Spinal cord (tissue), 9 donors: ENCODE measurements at regions not wholly inside any gene's neighbourhood (a gene's known extent, or its start where the extent isn't known, plus 50 kb on each side); places are given as distances from the start of the nearest gene placed in this dataset.
"Not testable (repeated sequence)": the region's sequence is repeated elsewhere in the genome, so short reads cannot be mapped to it uniquely, and the experiment has no call there.

Experiments used
- DNase-seq, 6 donors: peaks; one replicate each; pipeline versions ENCODE4 v3.0.0 to v3.0.0-alpha.2; 2013 to 2015; ENCODE audit warnings: low spot score in 6 of 6, low read depth in 4 of 6
- H3K27ac ChIP-seq: one replicate; pipeline ENCODE4 v1.5.1; 2013; ENCODE audit warnings: low read depth, low read length, control low read depth
- H3K27me3 ChIP-seq: one replicate; pipeline ENCODE4 v1.6.1; 2013; ENCODE audit warnings: low read length; ENCODE audit not compliant: control insufficient read depth, insufficient read depth
- H3K36me3 ChIP-seq: one replicate; pipeline ENCODE4 v1.6.1; 2013; ENCODE audit warnings: low read length; ENCODE audit not compliant: control insufficient read depth, insufficient read depth
- H3K4me1 ChIP-seq: one replicate; pipeline ENCODE4 v1.6.1; 2013; ENCODE audit warnings: low read length; ENCODE audit not compliant: control insufficient read depth, insufficient read depth
- H3K4me3 ChIP-seq: one replicate; pipeline ENCODE4 v1.5.1; 2013; ENCODE audit warnings: low read depth, low read length, control low read depth
- H3K9me3 ChIP-seq: one replicate; pipeline ENCODE4 v1.6.1; 2013; ENCODE audit warnings: low read length; ENCODE audit not compliant: control insufficient read depth, insufficient read depth
- WGBS: methylation state at CpG from one replicate; pipeline ENCODE4 v1.1.5; 2013; ENCODE audit warnings: missing lambda C conversion rate; ENCODE audit not compliant: insufficient coverage; 5-methylcytosine and 5-hydroxymethylcytosine counted together
- donor health status: healthy.

DNA sequence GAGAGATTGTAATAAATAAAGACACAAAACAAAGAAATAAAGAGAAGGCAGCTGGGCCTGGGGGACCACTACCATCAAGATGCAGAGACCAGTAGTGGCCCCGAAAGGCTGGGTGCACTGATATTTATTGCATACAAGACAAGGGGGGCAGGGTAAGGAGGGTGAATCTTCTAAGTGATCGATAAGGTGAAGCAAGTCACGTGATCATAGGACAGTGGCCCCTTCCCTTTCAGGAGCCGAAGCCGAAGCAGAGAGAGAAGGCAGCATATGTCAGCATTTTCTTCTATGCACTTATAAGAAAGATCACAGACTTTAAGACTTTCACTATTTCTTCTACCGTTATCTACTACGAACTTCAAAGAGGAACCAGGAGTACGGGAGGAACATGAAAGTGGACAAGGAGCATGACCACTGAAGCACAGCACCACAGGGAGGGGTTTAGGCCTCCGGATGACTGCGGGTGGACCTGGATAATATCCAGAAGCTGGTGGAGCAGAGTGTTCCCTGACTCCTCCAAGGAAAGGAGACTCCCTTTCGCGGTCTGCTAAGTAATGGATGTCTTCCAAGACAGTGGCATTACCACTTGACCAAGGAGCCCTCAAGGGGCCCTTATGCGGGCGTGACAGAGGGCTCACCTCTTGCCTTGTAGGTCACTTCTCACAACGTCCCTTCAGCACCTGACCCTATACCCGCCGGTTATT lies 126.4 kb downstream of the RBM46 start:
- not testable (repeated sequence) for H3K27ac ChIP-seq, H3K4me1 ChIP-seq, H3K27me3 ChIP-seq, DNase-seq, H3K9me3 ChIP-seq, H3K4me3 ChIP-seq, H3K36me3 ChIP-seq
- WGBS: 93% methylated on average over 10 of the region's 17 CpGs

GRCh38 chr4:154908168-154908567 lies 127.1 kb downstream of the RBM46 start:
- no peak overlapping the region for H3K27ac ChIP-seq
- H3K9me3 ChIP-seq: no peaks in the 10 kb centered on the region
- no peaks in the 10 kb centered on the region for H3K27me3 ChIP-seq
- H3K4me3 ChIP-seq: no peak overlapping the region
- no peak for DNase-seq
- 100% methylated on average over 1 of the region's 1 CpG for WGBS
- no peaks in the 10 kb centered on the region for H3K36me3 ChIP-seq
- H3K4me1 ChIP-seq: no peaks in the 10 kb centered on the region

DNA sequence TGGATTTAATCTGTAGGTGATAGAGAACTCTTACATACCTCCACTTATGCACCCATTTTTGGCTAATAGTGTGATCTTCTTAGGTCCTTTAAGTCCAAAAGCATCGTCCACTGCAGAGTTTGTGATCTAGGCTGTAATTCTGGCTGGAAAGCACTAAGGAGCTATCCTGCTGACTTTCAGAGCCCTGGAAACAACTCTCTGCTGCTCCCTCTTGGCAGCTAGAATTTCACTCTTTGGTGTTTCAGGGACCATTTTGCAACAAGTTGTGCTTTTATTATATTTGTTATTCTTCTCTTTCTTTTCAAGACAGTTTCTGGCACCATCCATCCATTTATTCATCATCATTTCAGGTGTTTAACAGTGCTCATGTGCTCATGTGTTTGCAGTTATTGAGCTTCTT lies 130.0 kb downstream of the RBM46 start:
- H3K4me1 ChIP-seq: no peaks in the 10 kb centered on the region
- 29% methylated on average over 1 of the region's 1 CpG for WGBS
- no peak overlapping the region for H3K27ac ChIP-seq
- H3K9me3 ChIP-seq: no peaks in the 10 kb centered on the region
- no peaks in the 10 kb centered on the region for H3K36me3 ChIP-seq
- H3K27me3 ChIP-seq: no peaks in the 10 kb centered on the region
- DNase-seq: no peak
- H3K4me3 ChIP-seq: no peak overlapping the region

DNA sequence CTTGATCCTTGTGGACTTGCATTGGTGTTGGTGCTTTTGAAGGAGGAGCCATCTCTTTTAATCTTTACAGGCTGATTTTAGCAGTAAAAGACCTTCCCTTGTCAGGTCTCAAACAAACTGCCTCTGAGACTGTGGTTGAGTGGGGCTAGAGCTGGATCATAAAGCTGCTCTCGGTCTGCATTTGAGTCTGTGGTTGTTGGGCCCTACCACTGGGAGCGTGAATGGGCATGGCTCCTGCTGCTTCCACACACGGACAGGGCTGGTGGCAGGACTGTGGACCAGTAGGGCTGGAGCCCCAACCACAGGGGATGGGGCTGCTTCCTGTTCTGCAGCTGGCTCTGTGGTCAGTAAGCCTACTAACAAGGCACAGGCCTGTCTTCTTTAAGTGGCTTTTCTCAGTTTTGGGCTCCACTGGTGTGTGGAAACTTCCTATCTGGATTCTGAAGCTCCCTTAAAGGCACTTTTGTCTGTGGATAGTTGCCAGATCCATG lies 130.6 kb downstream of the RBM46 start:
- no peak for DNase-seq
- H3K27ac ChIP-seq: no peak overlapping the region
- H3K36me3 ChIP-seq: no peaks in the 10 kb centered on the region
- H3K4me3 ChIP-seq: no peak overlapping the region
- WGBS: 69% methylated on average over 3 of the region's 3 CpGs
- H3K4me1 ChIP-seq: no peaks in the 10 kb centered on the region
- H3K9me3 ChIP-seq: no peaks in the 10 kb centered on the region
- no peaks in the 10 kb centered on the region for H3K27me3 ChIP-seq

- Histone ChIP-seq H3K36me3 (no peaks in the 10 kb centered on the region), H3K4me1 (no peaks in the 10 kb centered on the region), H3K27ac (no peak overlapping the region), H3K4me3 (no peak overlapping the region), H3K9me3 (no peaks in the 10 kb centered on the region), H3K27me3 (no peaks in the 10 kb centered on the region)
- no peak for DNase-seq
- WGBS: 84% methylated on average over 2 of the region's 3 CpGs
Measured at GRCh38 chr4:154916068-154916467, 135.0 kb downstream of the RBM46 start.

- Histone ChIP-seq H3K27ac (no peak overlapping the region), H3K27me3 (no peaks in the 10 kb centered on the region), H3K4me1 (no peaks in the 10 kb centered on the region), H3K36me3 (no peaks in the 10 kb centered on the region), H3K4me3 (no peak overlapping the region), H3K9me3 (peaks cover 2% of the 10 kb centered on the region)
- no peak for DNase-seq
- WGBS: 100% methylated on average over 2 of the region's 3 CpGs
Measured at GRCh38 chr4:154927126-154927680, 146.1 kb downstream of the RBM46 start.

DNA sequence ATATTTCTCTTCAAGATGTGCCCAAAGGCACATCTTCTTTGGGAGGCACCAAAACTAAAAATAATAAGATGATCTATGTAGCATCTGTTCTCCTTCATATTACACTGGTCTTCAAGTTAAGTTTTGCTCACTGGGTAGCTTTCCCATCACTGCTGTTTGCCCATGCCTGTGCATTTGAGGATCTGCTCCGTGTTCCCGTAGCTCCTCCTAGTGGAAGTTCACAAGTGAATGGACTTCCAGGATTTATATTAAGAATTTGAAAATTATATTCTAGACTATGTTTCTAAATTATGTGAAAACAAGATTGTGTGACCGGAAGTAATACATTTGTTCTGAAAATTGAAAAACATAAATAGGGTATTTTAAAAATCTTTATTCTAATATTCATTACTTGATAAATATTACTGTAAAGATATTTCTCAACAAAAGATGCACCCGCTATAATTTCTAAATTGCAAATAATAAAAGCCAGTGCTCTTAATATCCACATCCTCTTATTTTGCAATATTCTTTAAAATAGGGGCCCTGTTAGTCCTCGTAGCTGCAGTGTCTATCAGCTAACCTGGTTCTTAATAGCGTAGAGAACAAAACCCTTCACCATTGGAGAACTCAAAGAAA lies 147.7 kb downstream of the RBM46 start:
- Histone ChIP-seq H3K36me3 (no peaks in the 10 kb centered on the region), H3K27ac (no peak overlapping the region), H3K27me3 (no peaks in the 10 kb centered on the region), H3K9me3 (peaks cover 2% of the 10 kb centered on the region), H3K4me1 (no peaks in the 10 kb centered on the region), H3K4me3 (no peak overlapping the region)
- DNase-seq: no peak
- WGBS: no CpG with 5 or more reads among the region's 6 CpGs

DNA sequence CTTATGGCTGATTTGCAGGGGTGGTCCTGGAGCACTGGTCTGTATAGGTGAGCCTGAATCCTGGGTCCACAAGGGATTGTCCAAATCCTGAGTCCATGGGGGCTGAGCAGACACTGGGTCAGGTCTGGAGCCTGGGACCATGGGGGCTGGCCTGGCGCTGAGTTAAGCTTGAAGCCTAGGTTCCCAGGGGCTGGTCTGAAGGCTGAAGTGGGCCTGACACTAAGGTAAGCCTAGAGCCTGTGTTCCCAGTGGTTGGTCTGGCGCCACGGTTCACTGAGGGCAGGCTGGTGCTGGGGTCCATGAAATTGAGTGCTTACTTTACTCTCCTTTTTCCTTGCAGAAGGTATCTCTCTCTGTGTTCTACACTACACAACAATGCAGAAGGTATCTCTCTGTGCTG lies 155.8 kb downstream of the RBM46 start:
- Histone ChIP-seq H3K4me3 (no peak overlapping the region), H3K36me3 (no peaks in the 10 kb centered on the region), H3K27ac (no peak overlapping the region), H3K9me3 (peaks cover 4% of the 10 kb centered on the region), H3K4me1 (no peaks in the 10 kb centered on the region), H3K27me3 (no peaks in the 10 kb centered on the region)
- no peak for DNase-seq
- 45% methylated on average over 1 of the region's 3 CpGs for WGBS

DNA sequence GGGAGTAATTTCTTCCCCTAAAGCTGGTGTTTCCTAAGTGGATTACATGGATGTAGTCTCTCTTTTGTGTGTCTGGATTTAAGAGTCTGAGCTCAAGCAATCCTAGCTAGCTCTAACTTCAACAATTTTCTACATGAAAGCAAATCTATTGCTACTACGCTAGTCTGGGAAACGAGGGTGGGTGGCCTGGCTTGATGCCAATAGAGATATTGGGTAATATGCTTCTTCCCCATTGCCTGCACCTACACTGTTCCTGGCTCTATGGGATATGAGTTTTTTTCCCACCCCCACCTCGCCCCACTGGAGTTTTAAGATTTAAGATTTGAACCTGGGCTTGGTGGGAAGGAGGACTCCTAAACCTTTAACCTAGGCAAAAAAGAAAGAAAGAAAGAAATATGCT lies 158.8 kb downstream of the RBM46 start:
- no peak for DNase-seq
- H3K36me3 ChIP-seq: no peaks in the 10 kb centered on the region
- no peaks in the 10 kb centered on the region for H3K9me3 ChIP-seq
- no peaks in the 10 kb centered on the region for H3K27me3 ChIP-seq
- no peak overlapping the region for H3K4me3 ChIP-seq
- H3K4me1 ChIP-seq: no peaks in the 10 kb centered on the region
- H3K27ac ChIP-seq: no peak overlapping the region
- WGBS: no CpG with 5 or more reads among the region's 3 CpGs

DNA sequence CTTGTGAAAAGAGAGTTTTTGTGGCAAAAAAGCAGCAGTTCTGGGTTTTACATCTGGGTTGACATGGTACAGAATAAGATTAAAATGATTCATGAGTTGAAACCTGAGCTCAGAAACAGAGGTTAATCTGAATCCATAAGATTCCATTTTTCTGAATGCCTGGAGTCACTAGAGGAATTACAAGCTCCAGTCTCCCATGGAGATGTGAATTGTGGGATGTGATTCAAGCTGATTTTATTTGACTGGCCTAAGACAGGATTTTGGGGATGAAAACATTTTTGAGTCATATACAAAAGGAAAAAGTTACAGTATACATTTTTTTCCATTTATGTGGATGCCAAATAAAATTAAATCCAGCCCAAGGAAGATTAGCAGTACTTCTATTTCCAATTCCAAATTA lies 161.1 kb downstream of the RBM46 start:
- no peaks in the 10 kb centered on the region for H3K4me1 ChIP-seq
- no peaks in the 10 kb centered on the region for H3K27me3 ChIP-seq
- no peaks in the 10 kb centered on the region for H3K9me3 ChIP-seq
- H3K4me3 ChIP-seq: no peak overlapping the region
- no peak overlapping the region for H3K27ac ChIP-seq
- DNase-seq: no peak
- H3K36me3 ChIP-seq: no peaks in the 10 kb centered on the region
